Natural killer cell (primary cell): ENCODE measurements at regions not wholly inside any gene's neighbourhood (a gene's known extent, or its start where the extent isn't known, plus 50 kb on each side); places are given as distances from the start of the nearest gene placed in this dataset.

Experiments used
- ATAC-seq, 3 donors: fragments of 150-1000 bp in 2 of 3; fragments of 200-7000 bp in 1 of 3; cut with Tn5 transposase; 1 replicate in 1 of 3; 2 replicates in 2 of 3; pipeline ENCODE4 v1.10.0; 2021; ENCODE audit warnings: mild to moderate bottlenecking in 2 of 3, moderate library complexity in 2 of 3
- DNase-seq, 2 donors: peaks; one replicate each; pipeline versions ENCODE4 v3.0.0 to v3.0.0-alpha.2; 2013 to 2021; ENCODE audit warnings: mixed read lengths in 1 of 2
- H3K27ac ChIP-seq: one replicate; pipeline ENCODE4 v1.5.1; 2013; ENCODE audit warnings: mild to moderate bottlenecking, low read length
- H3K27me3 ChIP-seq: one replicate; pipeline ENCODE4 v1.6.1; 2013; ENCODE audit warnings: low read length; ENCODE audit not compliant: control insufficient read depth, insufficient read depth
- H3K36me3 ChIP-seq: one replicate; pipeline ENCODE4 v1.6.1; 2013; ENCODE audit warnings: low read length; ENCODE audit not compliant: control insufficient read depth, insufficient read depth
- H3K4me1 ChIP-seq: one replicate; pipeline ENCODE4 v1.6.1; 2013; ENCODE audit warnings: low read length; ENCODE audit not compliant: control insufficient read depth, insufficient read depth
- H3K4me3 ChIP-seq: one replicate; pipeline ENCODE4 v1.5.1; 2013; ENCODE audit warnings: low read length
- H3K9me3 ChIP-seq: one replicate; pipeline ENCODE4 v1.6.1; 2013; ENCODE audit warnings: low read length; ENCODE audit not compliant: control insufficient read depth, insufficient read depth
- H3K27ac Mint-ChIP-seq, 2 donors: one replicate each; pipeline ENCODE4 v1.8.0; 2022; ENCODE audit warnings: mild to moderate bottlenecking in 2 of 2, mixed read lengths in 2 of 2, moderate library complexity in 1 of 2
- H3K27me3 Mint-ChIP-seq, 2 donors: one replicate each; pipeline ENCODE4 v1.8.0; 2022; ENCODE audit warnings: low read depth in 2 of 2, mixed read lengths in 2 of 2
- H3K36me3 Mint-ChIP-seq: one replicate; pipeline ENCODE4 v1.8.0; 2022; ENCODE audit warnings: mixed read lengths
- H3K4me1 Mint-ChIP-seq, 2 donors: one replicate each; pipeline ENCODE4 v1.8.0; 2022; ENCODE audit warnings: mixed read lengths in 2 of 2
- H3K4me3 Mint-ChIP-seq: one replicate; pipeline ENCODE4 v1.8.0; 2022; ENCODE audit warnings: mild to moderate bottlenecking, moderate library complexity, mixed read lengths
- H3K9me3 Mint-ChIP-seq, 2 donors: one replicate each; pipeline ENCODE4 v1.8.0; 2022; ENCODE audit warnings: mixed read lengths in 2 of 2
- WGBS: methylation state at CpG from one replicate; pipeline ENCODE4 v1.1.7; 2013; ENCODE audit warnings: missing lambda C conversion rate; ENCODE audit not compliant: insufficient coverage; 5-methylcytosine and 5-hydroxymethylcytosine counted together
- intact Hi-C: fragments of 100-400 bp; cut with micrococcal nuclease; formaldehyde crosslinking; loops from one replicate; pipeline ENCODE4 v1.14.2; 2022
- TF ChIP-seq, protein P1 (sequence below): fragments of 200-600 bp; IDR thresholded peaks from one replicate; pipeline ENCODE4 v1.8.0; 2022; ENCODE audit warnings: antibody characterized with exemption

GRCh38 chr2:224211181-224211480 lies 172.0 kb upstream of the SERPINE2 start:
- Histone ChIP-seq H3K36me3 (no peaks in the 10 kb centered on the region), H3K9me3 (no peaks in the 10 kb centered on the region), H3K27me3 (no peaks in the 10 kb centered on the region), H3K4me3 (no peak overlapping the region), H3K27ac (no peak overlapping the region), H3K4me1 (no peaks in the 10 kb centered on the region)
- TF ChIP-seq, protein P1, sequence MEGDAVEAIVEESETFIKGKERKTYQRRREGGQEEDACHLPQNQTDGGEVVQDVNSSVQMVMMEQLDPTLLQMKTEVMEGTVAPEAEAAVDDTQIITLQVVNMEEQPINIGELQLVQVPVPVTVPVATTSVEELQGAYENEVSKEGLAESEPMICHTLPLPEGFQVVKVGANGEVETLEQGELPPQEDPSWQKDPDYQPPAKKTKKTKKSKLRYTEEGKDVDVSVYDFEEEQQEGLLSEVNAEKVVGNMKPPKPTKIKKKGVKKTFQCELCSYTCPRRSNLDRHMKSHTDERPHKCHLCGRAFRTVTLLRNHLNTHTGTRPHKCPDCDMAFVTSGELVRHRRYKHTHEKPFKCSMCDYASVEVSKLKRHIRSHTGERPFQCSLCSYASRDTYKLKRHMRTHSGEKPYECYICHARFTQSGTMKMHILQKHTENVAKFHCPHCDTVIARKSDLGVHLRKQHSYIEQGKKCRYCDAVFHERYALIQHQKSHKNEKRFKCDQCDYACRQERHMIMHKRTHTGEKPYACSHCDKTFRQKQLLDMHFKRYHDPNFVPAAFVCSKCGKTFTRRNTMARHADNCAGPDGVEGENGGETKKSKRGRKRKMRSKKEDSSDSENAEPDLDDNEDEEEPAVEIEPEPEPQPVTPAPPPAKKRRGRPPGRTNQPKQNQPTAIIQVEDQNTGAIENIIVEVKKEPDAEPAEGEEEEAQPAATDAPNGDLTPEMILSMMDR, result no peak
- intact Hi-C loops, result no loop called here
- peaks cover 21 to 23% of the 10 kb centered on the region in 2 donors for H3K27me3 Mint-ChIP-seq
- H3K27ac Mint-ChIP-seq, result no peak overlapping the region
- H3K36me3 Mint-ChIP-seq, result no peaks in the 10 kb centered on the region
- H3K4me1 Mint-ChIP-seq, result no peaks in the 10 kb centered on the region
- no peak for DNase-seq
- ATAC-seq, result no peak
- no peak overlapping the region for H3K4me3 Mint-ChIP-seq
- H3K9me3 Mint-ChIP-seq, result no peaks in the 10 kb centered on the region

DNA sequence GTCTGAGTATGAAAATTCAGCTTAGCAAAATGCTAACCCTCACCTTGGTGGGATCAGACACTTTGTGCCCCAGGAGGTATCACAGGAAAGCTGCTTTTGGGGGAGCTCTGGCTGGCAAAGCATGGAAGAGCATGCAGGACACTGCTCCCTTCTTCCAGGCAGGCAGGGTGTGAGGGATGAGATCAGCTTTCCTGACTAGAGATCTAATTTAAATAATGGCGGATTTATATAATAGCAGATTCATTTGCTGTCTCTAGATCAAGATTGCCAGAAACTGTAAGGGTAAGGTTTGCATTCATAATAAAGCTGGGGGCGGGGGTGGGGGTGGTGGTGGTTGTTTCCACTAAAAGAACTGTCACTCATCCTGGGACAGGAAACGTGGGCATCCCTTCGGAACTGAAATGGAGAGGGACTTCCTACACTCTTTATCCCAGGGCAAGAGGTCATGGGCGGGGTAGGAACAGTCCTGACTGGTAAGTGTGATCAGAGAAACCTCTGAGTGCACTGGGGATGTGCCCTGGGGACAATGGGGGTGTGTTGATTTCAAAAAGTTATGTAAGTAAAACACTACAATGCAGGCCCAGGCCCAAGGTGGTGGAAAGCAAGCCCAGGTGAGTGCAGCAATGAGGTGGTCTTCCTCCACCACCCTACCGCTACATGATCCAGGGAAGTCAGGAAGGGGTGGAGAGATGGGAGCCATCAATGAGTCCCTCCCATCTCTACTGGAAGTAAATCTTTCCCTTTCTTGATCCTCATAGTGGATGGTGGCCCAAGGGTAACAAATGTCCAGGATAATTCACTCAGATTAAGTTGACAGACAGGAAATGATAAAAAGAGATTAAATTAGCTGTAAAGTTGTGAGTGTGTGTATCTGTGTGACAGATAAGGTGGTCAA lies 171.4 kb upstream of the SERPINE2 start:
- peaks cover 0 to 2% of the 10 kb centered on the region in 2 donors for H3K9me3 Mint-ChIP-seq
- H3K4me1 Mint-ChIP-seq, result no peaks in the 10 kb centered on the region
- H3K36me3 ChIP-seq, result no peaks in the 10 kb centered on the region
- DNase-seq (no peak), ATAC-seq (no peak)
- no peak overlapping the region for H3K27ac Mint-ChIP-seq
- intact Hi-C loops, result no loop called here
- H3K27ac ChIP-seq, result no peak overlapping the region
- H3K4me3 ChIP-seq, result no peak overlapping the region
- H3K4me3 Mint-ChIP-seq, result no peak overlapping the region
- WGBS, result 84% methylated on average over 3 of the region's 6 CpGs
- H3K27me3 ChIP-seq, result no peaks in the 10 kb centered on the region
- TF ChIP-seq, protein P1, result no peak
- H3K4me1 ChIP-seq, result no peaks in the 10 kb centered on the region
- no peaks in the 10 kb centered on the region for H3K36me3 Mint-ChIP-seq
- H3K27me3 Mint-ChIP-seq, result peaks cover 27% of the 10 kb centered on the region in 2 donors
- H3K9me3 ChIP-seq, result no peaks in the 10 kb centered on the region

DNA sequence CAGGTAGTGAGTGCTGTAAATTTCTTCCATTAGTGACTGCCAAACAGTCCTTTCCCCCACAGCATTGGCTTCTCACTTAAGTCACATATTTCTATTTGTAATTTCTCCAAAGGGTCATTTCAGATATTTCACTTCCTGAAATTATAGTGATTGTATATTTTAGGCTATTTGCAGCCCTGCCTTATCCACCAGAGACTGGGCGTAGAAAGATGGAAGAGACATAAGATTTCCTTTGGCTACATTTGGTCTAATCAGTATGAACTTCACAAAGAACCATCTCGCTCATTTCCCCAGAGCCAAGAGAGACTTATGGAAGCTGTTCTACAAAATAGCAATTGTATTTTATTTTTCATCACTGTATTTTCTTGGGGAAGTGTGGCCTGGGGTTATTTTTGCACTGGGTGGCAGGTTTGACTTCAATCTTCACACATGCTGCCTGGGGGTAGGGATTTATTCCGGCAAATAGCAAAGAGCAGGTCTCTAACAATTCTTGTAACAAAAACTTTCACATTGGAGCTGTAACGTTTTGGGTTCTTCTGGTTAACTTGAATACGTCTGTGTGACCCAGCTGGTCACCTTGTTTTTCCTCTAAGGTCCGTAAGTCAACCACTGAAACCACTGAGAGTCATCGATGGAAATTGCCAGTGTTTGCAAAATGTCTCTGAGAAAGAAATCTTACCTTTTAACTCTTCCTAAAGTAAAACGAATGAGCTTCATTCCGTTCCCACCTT lies 170.6 kb upstream of the SERPINE2 start:
- no peak overlapping the region for H3K4me3 ChIP-seq
- no peaks in the 10 kb centered on the region for H3K4me1 ChIP-seq
- Mint-ChIP-seq H3K36me3 (no peaks in the 10 kb centered on the region), H3K4me1 (no peaks in the 10 kb centered on the region), H3K9me3 (peaks cover 0 to 2% of the 10 kb centered on the region in 2 donors), H3K27me3 (peaks cover 28% of the 10 kb centered on the region in 2 donors), H3K27ac (no peak overlapping the region), H3K4me3 (no peak overlapping the region)
- WGBS, result 84% methylated on average over 9 of the region's 9 CpGs
- no peaks in the 10 kb centered on the region for H3K27me3 ChIP-seq
- DNase-seq, result no peak
- no peaks in the 10 kb centered on the region for H3K36me3 ChIP-seq
- H3K9me3 ChIP-seq, result no peaks in the 10 kb centered on the region
- TF ChIP-seq, protein P1, result no peak
- ATAC-seq, result no peak
- no peak overlapping the region for H3K27ac ChIP-seq
- intact Hi-C loops, result no loop called here
